OCI-LY3 (cell line): ENCODE measurements at regions not wholly inside any gene's neighbourhood (a gene's known extent, or its start where the extent isn't known, plus 50 kb on each side); places are given as distances from the start of the nearest gene placed in this dataset.

Experiments used
- H2AFZ ChIP-seq: fragments of 200-600, 300-600 bp; shearing (Covaris generic); 2 replicates; pipeline ENCODE4 v1.6.0; 2014; ENCODE audit warnings: antibody characterized with exemption, low read depth, low read length
- H3K27ac ChIP-seq: fragments of 200-600, 300-600 bp; sonication (generic); 2 replicates; pipeline ENCODE4 v1.5.1; 2014; ENCODE audit warnings: mild to moderate bottlenecking, low read length, moderate library complexity, mixed read lengths
- H3K27me3 ChIP-seq: fragments of 200-600, 300-600 bp; sonication (generic); 2 replicates; pipeline ENCODE4 v1.6.1; 2014; ENCODE audit warnings: low read depth, low read length, mixed read lengths
- H3K36me3 ChIP-seq: fragments of 200-600, 300-600 bp; sonication (generic); replicated peaks from 2 replicates; pipeline ENCODE3; 2014; ENCODE audit warnings: low read depth, low read length, mixed read lengths
- H3K4me1 ChIP-seq: fragments of 300-600, 200-600 bp; sonication (generic); 2 replicates; pipeline ENCODE4 v1.6.1; 2014; ENCODE audit warnings: low read length, mixed read lengths
- H3K4me2 ChIP-seq: fragments of 200-600, 300-600 bp; sonication (generic); 2 replicates; pipeline ENCODE4 v1.6.1; 2014; ENCODE audit warnings: low read length, mixed read lengths
- H3K4me3 ChIP-seq: fragments of 300-600, 200-600 bp; sonication (generic); 2 replicates; pipeline ENCODE4 v1.5.1; 2014; ENCODE audit warnings: antibody characterized with exemption, mild to moderate bottlenecking, low read length, moderate library complexity
- H3K79me2 ChIP-seq: fragments of 300-600, 200-600 bp; shearing (Covaris generic); 2 replicates; pipeline ENCODE4 v1.6.1; 2014; ENCODE audit warnings: mild to moderate bottlenecking, low read length, mixed read lengths
- H3K9ac ChIP-seq: fragments of 300-600, 200-600 bp; shearing (Covaris generic); 2 replicates; pipeline ENCODE4 v1.6.0; 2014; ENCODE audit warnings: mild to moderate bottlenecking, low read length, moderate library complexity
- H3K9me3 ChIP-seq: fragments of 200-600, 300-600 bp; shearing (Covaris generic); 2 replicates; pipeline ENCODE4 v1.6.1; 2014; ENCODE audit warnings: low read length, mixed read lengths; ENCODE audit not compliant: insufficient read depth
- H4K20me1 ChIP-seq: fragments of 200-600, 300-600 bp; sonication (generic); 2 replicates; pipeline ENCODE4 v1.6.1; 2016; ENCODE audit warnings: low read length, mixed read lengths; ENCODE audit not compliant: insufficient read depth
- CTCF ChIP-seq: fragments of 200-600, 300-600 bp; sonication (generic); IDR thresholded peaks from 2 replicates; pipeline ENCODE4 v1.5.1; 2014; ENCODE audit warnings: antibody characterized with exemption, low read length, low read depth
- EZH2phosphoT487 ChIP-seq: fragments of 200-600 bp; shearing (Covaris generic); IDR thresholded peaks from 2 replicates; pipeline ENCODE4 v1.6.1; 2018; ENCODE audit warnings: antibody characterized with exemption, mixed run types, low read depth

- Histone ChIP-seq H2AFZ (no peak overlapping the region), H3K9ac (no peak overlapping the region), H3K36me3 (no peaks in the 10 kb centered on the region), H3K9me3 (no peaks in the 10 kb centered on the region), H3K27ac (no peak overlapping the region), H3K4me2 (no peak overlapping the region), H3K79me2 (no peaks in the 10 kb centered on the region), H4K20me1 (no peaks in the 10 kb centered on the region), H3K4me1 (no peaks in the 10 kb centered on the region), H3K27me3 (no peaks in the 10 kb centered on the region), H3K4me3 (no peak overlapping the region)
- no peak for TF ChIP-seq EZH2phosphoT487
- TF ChIP-seq CTCF: no peak
These were observed 867.3 kb downstream of the PCDH18 start for GRCh38 chr4:136664988-136665387.

GRCh38 chr4:136662539-136662938 is 869.8 kb downstream of the PCDH18 start:
- Histone ChIP-seq H2AFZ (no peak overlapping the region), H3K79me2 (no peaks in the 10 kb centered on the region), H3K36me3 (no peaks in the 10 kb centered on the region), H3K27me3 (no peaks in the 10 kb centered on the region), H4K20me1 (no peaks in the 10 kb centered on the region), H3K4me2 (no peak overlapping the region), H3K4me3 (no peak overlapping the region), H3K4me1 (no peaks in the 10 kb centered on the region), H3K27ac (no peak overlapping the region), H3K9ac (no peak overlapping the region), H3K9me3 (no peaks in the 10 kb centered on the region)
- TF ChIP-seq CTCF (no peak), EZH2phosphoT487 (no peak)

GRCh38 chr4:136653640-136654406 is 878.5 kb downstream of the PCDH18 start:
- Histone ChIP-seq H3K9ac (no peak overlapping the region), H3K4me2 (no peak overlapping the region), H2AFZ (no peak overlapping the region), H4K20me1 (no peaks in the 10 kb centered on the region), H3K27ac (no peak overlapping the region), H3K79me2 (no peaks in the 10 kb centered on the region), H3K4me3 (no peak overlapping the region), H3K9me3 (no peaks in the 10 kb centered on the region), H3K4me1 (peaks cover 20% of the 10 kb centered on the region), H3K36me3 (no peaks in the 10 kb centered on the region), H3K27me3 (no peaks in the 10 kb centered on the region)
- TF ChIP-seq EZH2phosphoT487: no peak
- TF ChIP-seq CTCF: no peak

GRCh38 chr4:136651932-136652331 is 880.4 kb downstream of the PCDH18 start:
- Histone ChIP-seq H3K27ac (no peak overlapping the region), H2AFZ (no peak overlapping the region), H3K4me3 (no peak overlapping the region), H3K4me1 (peaks cover 20% of the 10 kb centered on the region), H3K27me3 (no peaks in the 10 kb centered on the region), H3K4me2 (no peak overlapping the region), H3K79me2 (no peaks in the 10 kb centered on the region), H3K9ac (no peak overlapping the region), H4K20me1 (no peaks in the 10 kb centered on the region), H3K36me3 (no peaks in the 10 kb centered on the region), H3K9me3 (no peaks in the 10 kb centered on the region)
- TF ChIP-seq EZH2phosphoT487 (no peak), CTCF (no peak)
